RWPE2 (cell line): ENCODE measurements at regions not wholly inside any gene's neighbourhood (a gene's known extent, or its start where the extent isn't known, plus 50 kb on each side); places are given as distances from the start of the nearest gene placed in this dataset.

Source experiments
- ATAC-seq: fragments of 200-7000 bp; cut with Tn5 transposase; 3 replicates; pipeline ENCODE4 v1.9.1; 2021; ENCODE audit warnings: low read depth
- DNase-seq: peaks from one replicate; pipeline ENCODE4 v3.0.0-alpha.2; 2020; ENCODE audit warnings: low spot score
- H3K27ac ChIP-seq: fragments of 450-650 bp; 2 replicates; pipeline ENCODE4 v1.5.1; 2017; ENCODE audit warnings: mild to moderate bottlenecking; ENCODE audit not compliant: poor library complexity, severe bottlenecking
- H3K27me3 ChIP-seq: fragments of 250-450 bp; sonication (Bioruptor Pico); 2 replicates; pipeline ENCODE4 v1.5.1; 2021; ENCODE audit warnings: mild to moderate bottlenecking, moderate library complexity; ENCODE audit not compliant: insufficient read depth, poor library complexity, severe bottlenecking
- H3K36me3 ChIP-seq: fragments of 250-450 bp; sonication (Bioruptor Pico); 2 replicates; pipeline ENCODE4 v1.5.1; 2020; ENCODE audit warnings: low read depth, mild to moderate bottlenecking, moderate library complexity
- H3K4me1 ChIP-seq: fragments of 250-450 bp; sonication (Bioruptor Pico); 2 replicates; pipeline ENCODE4 v1.5.1; 2021; ENCODE audit warnings: mild to moderate bottlenecking, moderate library complexity; ENCODE audit not compliant: insufficient read depth, poor library complexity, severe bottlenecking
- H3K4me3 ChIP-seq: fragments of 250-450 bp; sonication (Bioruptor Pico); 2 replicates; pipeline ENCODE4 v1.5.1; 2021; ENCODE audit warnings: mild to moderate bottlenecking, moderate library complexity; ENCODE audit not compliant: severe bottlenecking
- H3K9me3 ChIP-seq: fragments of 250-450 bp; sonication (Bioruptor Pico); 2 replicates; pipeline ENCODE4 v1.5.1; 2021; ENCODE audit warnings: mild to moderate bottlenecking, moderate library complexity; ENCODE audit not compliant: severe bottlenecking
- CTCF ChIP-seq: fragments of 450-650 bp; IDR thresholded peaks from one replicate; pipeline ENCODE4 v1.5.1; 2017; ENCODE audit warnings: mild to moderate bottlenecking, moderate library complexity; ENCODE audit not compliant: poor library complexity, severe bottlenecking

GRCh38 chr14:62053188-62053587 is 291.0 kb downstream of the SNAPC1 start:
- Histone ChIP-seq H3K9me3 (no peaks in the 10 kb centered on the region), H3K27me3 (no peaks in the 10 kb centered on the region), H3K4me1 (no peaks in the 10 kb centered on the region), H3K36me3 (no peaks in the 10 kb centered on the region), H3K27ac (no peak overlapping the region), H3K4me3 (no peak overlapping the region)
- DNase-seq (no peak), ATAC-seq (no peak)
- no peak for TF ChIP-seq CTCF

DNA sequence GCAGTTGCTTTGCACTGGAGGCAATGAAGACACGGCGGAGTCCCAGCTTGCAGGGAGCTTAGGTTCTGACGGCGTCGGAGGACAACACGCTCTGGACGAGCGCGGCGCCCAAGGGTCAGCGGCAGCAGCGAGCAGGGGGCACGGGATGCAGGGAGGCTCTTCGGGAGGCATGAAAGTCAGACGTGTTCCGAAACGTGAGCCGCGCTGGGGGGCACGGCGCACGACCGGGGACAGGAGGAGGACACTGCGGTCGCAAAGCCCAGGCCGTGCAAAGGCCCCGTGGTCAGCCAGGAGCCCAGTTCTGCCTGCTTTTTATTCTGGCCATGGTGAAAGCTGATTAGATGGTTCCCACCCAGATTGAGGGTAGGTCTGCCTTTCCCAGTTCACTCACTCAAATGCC is 294.6 kb downstream of the SNAPC1 start:
- no peak for ATAC-seq
- no peak for DNase-seq
- TF ChIP-seq CTCF, result no peak

DNA sequence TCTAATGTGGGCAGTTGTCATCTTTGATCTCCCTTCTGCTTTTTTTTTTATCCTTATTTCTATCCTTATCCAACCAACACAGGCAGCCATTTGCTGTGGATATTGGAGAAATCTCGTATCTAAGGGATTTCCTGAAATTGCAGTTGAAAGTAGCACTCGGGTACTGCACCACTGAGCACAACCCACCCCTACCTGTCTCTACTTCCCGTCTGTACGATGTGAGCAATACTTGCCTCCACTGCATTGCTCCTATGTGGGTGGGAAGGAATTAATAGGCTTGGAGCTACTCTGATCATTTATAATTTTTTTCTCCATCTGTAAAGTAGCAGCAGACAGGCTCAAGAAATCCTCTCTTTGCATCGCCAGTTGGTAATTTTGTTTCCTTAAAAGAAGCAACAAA is 300.4 kb downstream of the SNAPC1 start:
- H3K9me3 ChIP-seq, result no peaks in the 10 kb centered on the region
- no peaks in the 10 kb centered on the region for H3K36me3 ChIP-seq
- TF ChIP-seq CTCF, result no peak
- no peaks in the 10 kb centered on the region for H3K27me3 ChIP-seq
- DNase-seq, result no peak
- no peak for ATAC-seq
- H3K4me3 ChIP-seq, result no peak overlapping the region
- no peaks in the 10 kb centered on the region for H3K4me1 ChIP-seq
- H3K27ac ChIP-seq, result no peak overlapping the region

More for the DNA sequence above, 294.6 kb downstream of the SNAPC1 start:
- H3K4me1 ChIP-seq, result no peaks in the 10 kb centered on the region
- no peaks in the 10 kb centered on the region for H3K27me3 ChIP-seq
- no peak overlapping the region for H3K27ac ChIP-seq
- H3K4me3 ChIP-seq, result no peak overlapping the region
- H3K9me3 ChIP-seq, result no peaks in the 10 kb centered on the region
- no peaks in the 10 kb centered on the region for H3K36me3 ChIP-seq

DNA sequence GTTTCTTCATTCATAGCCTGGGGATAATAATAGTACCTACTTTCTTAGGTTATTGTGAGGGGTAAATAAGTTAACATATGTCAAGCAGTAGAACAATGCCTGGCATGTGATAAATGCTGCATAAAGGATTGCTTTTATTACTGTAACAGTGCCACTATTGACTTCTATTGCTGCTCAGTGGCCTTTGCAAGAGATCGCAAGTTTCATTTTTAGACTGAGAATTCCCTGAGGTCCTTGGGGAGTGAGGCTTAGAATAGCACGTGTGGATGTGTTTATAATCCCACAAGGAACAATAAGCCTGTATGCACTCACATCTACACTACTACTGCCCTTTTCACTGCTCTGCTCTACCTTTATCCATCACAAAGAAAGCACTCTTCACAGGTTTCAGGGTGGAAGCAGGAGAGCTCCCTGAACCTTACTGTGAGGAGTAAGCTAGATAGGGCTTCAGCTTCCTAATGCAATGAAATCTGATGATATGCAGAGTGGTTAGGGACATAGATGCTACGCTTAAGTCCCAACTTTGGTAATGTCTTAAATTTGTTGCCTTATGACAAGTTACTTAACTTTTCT is 302.6 kb downstream of the SNAPC1 start:
- Histone ChIP-seq H3K36me3 (no peaks in the 10 kb centered on the region), H3K4me3 (no peak overlapping the region), H3K4me1 (no peaks in the 10 kb centered on the region), H3K27me3 (no peaks in the 10 kb centered on the region), H3K9me3 (no peaks in the 10 kb centered on the region), H3K27ac (no peak overlapping the region)
- ATAC-seq (no peak), DNase-seq (no peak)
- no peak for TF ChIP-seq CTCF

GRCh38 chr14:62066304-62066703 is 304.1 kb downstream of the SNAPC1 start:
- H3K36me3 ChIP-seq, result no peaks in the 10 kb centered on the region
- H3K27me3 ChIP-seq, result no peaks in the 10 kb centered on the region
- no peaks in the 10 kb centered on the region for H3K9me3 ChIP-seq
- no peaks in the 10 kb centered on the region for H3K4me1 ChIP-seq
- no peak for TF ChIP-seq CTCF
- H3K27ac ChIP-seq, result no peak overlapping the region
- H3K4me3 ChIP-seq, result no peak overlapping the region
- ATAC-seq (no peak), DNase-seq (no peak)
